SK-N-SH (cell line): ENCODE measurements at regions not wholly inside any gene's neighbourhood (a gene's known extent, or its start where the extent isn't known, plus 50 kb on each side); places are given as distances from the start of the nearest gene placed in this dataset.

Experiments
- CTCF ChIA-PET: fragments of 300-600, 350-600 bp; formaldehyde crosslinking; extraction: SDS; loops from one replicate; lab custom pipeline; 2021; lab: Yijun Ruan, JAX
- POLR2A ChIA-PET: fragments of 350-600 bp; sonication (Branson Sonifier 250); formaldehyde crosslinking; extraction: SDS; loops from one replicate; lab custom pipeline; 2020; ENCODE audit warnings: antibody characterized with exemption, inconsistent platforms; lab: Yijun Ruan, JAX
- DNase-seq: peaks from one replicate; pipeline ENCODE4 v3.0.0; 2012
- H2AFZ ChIP-seq: fragments of 200-600 bp; sonication (generic); 2 replicates; pipeline ENCODE4 v1.8.1; 2016; ENCODE audit warnings: antibody characterized with exemption, mild to moderate bottlenecking, low read depth
- H3F3A ChIP-seq: fragments of 200-600 bp; sonication (generic); replicated peaks from 2 replicates; pipeline ENCODE3; 2016; ENCODE audit warnings: antibody characterized with exemption, mild to moderate bottlenecking; ENCODE audit not compliant: insufficient read depth
- H3K27ac ChIP-seq, 2 experiments: fragments of 200-500 bp in 1 of 2; fragments of 200-600 bp in 1 of 2; sonication (Bioruptor generic) in 1 of 2; sonication (generic), shearing (Covaris generic) in 1 of 2; 2 replicates each; pipeline versions ENCODE4 v1.5.1 to v1.6.1; 2014 to 2016; ENCODE audit warnings: low read depth in 2 of 2, inconsistent platforms in 1 of 2, low read length in 1 of 2, mild to moderate bottlenecking in 1 of 2, mixed read lengths in 1 of 2
- H3K27me3 ChIP-seq: fragments of 200-600 bp; sonication (generic), shearing (Covaris generic); 2 replicates; pipeline ENCODE4 v1.6.1; 2016; ENCODE audit warnings: mixed run types; ENCODE audit not compliant: insufficient read depth
- H3K36me3 ChIP-seq, 2 experiments: fragments of 200-500 bp in 1 of 2; fragments of 200-600 bp in 1 of 2; sonication (Bioruptor generic) in 1 of 2; sonication (generic) in 1 of 2; replicated peaks in 1 of 2; 2 replicates each; pipeline versions ENCODE3 to v1.5.1; 2014 to 2016; ENCODE audit warnings: low read length in 1 of 2, mild to moderate bottlenecking in 1 of 2; ENCODE audit not compliant: insufficient read depth in 2 of 2, control insufficient read depth in 1 of 2
- H3K4me1 ChIP-seq, 2 experiments: fragments of 200-500 bp in 1 of 2; fragments of 200-600 bp in 1 of 2; sonication (Bioruptor generic) in 1 of 2; sonication (generic), shearing (Covaris generic) in 1 of 2; 2 replicates each; pipeline versions ENCODE4 v1.5.1 to v1.6.1; 2014 to 2016; ENCODE audit warnings: low read depth in 1 of 2, low read length in 1 of 2, mixed run types in 1 of 2; ENCODE audit not compliant: insufficient read depth in 2 of 2, control insufficient read depth in 1 of 2
- H3K4me2 ChIP-seq: fragments of 200-600 bp; sonication (generic), shearing (Covaris generic); 2 replicates; pipeline ENCODE4 v1.6.1; 2017; ENCODE audit warnings: mixed run types
- H3K4me3 ChIP-seq, 2 experiments: fragments of 200-500 bp in 1 of 2; fragments of 200-600 bp in 1 of 2; sonication (Bioruptor generic) in 1 of 2; sonication (generic), shearing (Covaris generic) in 1 of 2; 2 replicates each; pipeline versions ENCODE4 v1.5.1 to v1.8.1; 2014 to 2016; ENCODE audit warnings: low read depth in 2 of 2, inconsistent platforms in 1 of 2, low read length in 1 of 2, mild to moderate bottlenecking in 1 of 2, mixed read lengths in 1 of 2, moderate library complexity in 1 of 2
- H3K79me2 ChIP-seq: fragments of 200-600 bp; sonication (generic); 2 replicates; pipeline ENCODE4 v1.8.1; 2017; ENCODE audit warnings: mild to moderate bottlenecking; ENCODE audit not compliant: insufficient read depth
- H3K9ac ChIP-seq: fragments of 200-600 bp; sonication (generic); 2 replicates; pipeline ENCODE4 v1.6.1; 2017; ENCODE audit warnings: mixed run types
- H3K9me2 ChIP-seq: fragments of 200-600 bp; sonication (generic); 2 replicates; pipeline ENCODE4 v1.6.1; 2017; ENCODE audit warnings: mixed run types
- H3K9me3 ChIP-seq: fragments of 200-600 bp; sonication (generic); 2 replicates; pipeline ENCODE4 v1.6.1; 2017; ENCODE audit warnings: mixed run types, mild to moderate bottlenecking, moderate library complexity
- H4K20me1 ChIP-seq: fragments of 200-600 bp; sonication (generic); 2 replicates; pipeline ENCODE4 v1.6.1; 2017; ENCODE audit warnings: mild to moderate bottlenecking, mixed run types; ENCODE audit not compliant: insufficient read depth
- ELF1 ChIP-seq: IDR thresholded peaks from 2 replicates; pipeline ENCODE4 v1.4.0; 2012
- EP300 ChIP-seq, 2 experiments: IDR thresholded peaks; 2 replicates each; pipeline versions ENCODE4 v1.4.0 to v1.6.1; 2012; ENCODE audit warnings: borderline replicate concordance in 1 of 2, low read depth in 1 of 2, low read length in 1 of 2
- FOSL2 ChIP-seq: IDR thresholded peaks from 2 replicates; pipeline ENCODE4 v1.4.0; 2012; ENCODE audit warnings: low read depth, mild to moderate bottlenecking, moderate library complexity, borderline replicate concordance
- FOXJ3 ChIP-seq: sonication (generic); formaldehyde crosslinking; IDR thresholded peaks from 2 replicates; pipeline ENCODE4 v1.5.1; 2020; ENCODE audit warnings: mild to moderate bottlenecking, missing genetic modification reagents
- FOXM1 ChIP-seq: IDR thresholded peaks from 2 replicates; pipeline ENCODE4 v1.4.0; 2012; ENCODE audit warnings: low read depth, mild to moderate bottlenecking
- JUND ChIP-seq: IDR thresholded peaks from 2 replicates; pipeline ENCODE4 v1.4.0; 2012
- NFIC ChIP-seq: IDR thresholded peaks from 2 replicates; pipeline ENCODE4 v1.4.0; 2012; ENCODE audit warnings: borderline replicate concordance
- NRF1 ChIP-seq: IDR thresholded peaks from 2 replicates; pipeline ENCODE4 v1.6.1; 2012; ENCODE audit warnings: low read depth, mild to moderate bottlenecking, low read length
- SMC3 ChIP-seq: IDR thresholded peaks from 2 replicates; pipeline ENCODE4 v1.6.1; 2012; ENCODE audit warnings: low read depth, low read length, improper control_type of control experiment
- TAF1 ChIP-seq: IDR thresholded peaks from 2 replicates; pipeline ENCODE4 v1.6.1; 2012; ENCODE audit warnings: low read depth, mild to moderate bottlenecking, low read length, moderate library complexity, borderline replicate concordance
- TEAD4 ChIP-seq: IDR thresholded peaks from 2 replicates; pipeline ENCODE4 v1.4.0; 2012; ENCODE audit warnings: mild to moderate bottlenecking, borderline replicate concordance; ENCODE audit not compliant: insufficient read depth
- WGBS: methylation state at CpG from one replicate; pipeline ENCODE4 v1.1.6; 2017; ENCODE audit warnings: low lambda C conversion rate; 5-methylcytosine and 5-hydroxymethylcytosine counted together
- TF ChIP-seq, protein P1 (sequence below): fragments of 150-350 bp; IDR thresholded peaks from 2 replicates; pipeline ENCODE4 v1.6.1; 2016; ENCODE audit warnings: mild to moderate bottlenecking, low read depth, low read length
- TF ChIP-seq, protein P2 (sequence below): fragments of 200-600 bp; sonication (generic); IDR thresholded peaks from 2 replicates; pipeline ENCODE4 v1.6.1; 2017; ENCODE audit warnings: antibody characterized with exemption, mild to moderate bottlenecking, moderate library complexity
- TF ChIP-seq, protein P3 (sequence below): fragments of 150-350 bp; IDR thresholded peaks from 2 replicates; pipeline ENCODE4 v1.6.1; 2017; ENCODE audit warnings: antibody characterized with exemption, low read length, low read depth, borderline replicate concordance
- TF ChIP-seq, protein P4 (sequence below): IDR thresholded peaks from 2 replicates; pipeline ENCODE4 v1.4.0; 2012; ENCODE audit warnings: low read depth, borderline replicate concordance
- TF ChIP-seq, protein P5 (sequence below): IDR thresholded peaks from 2 replicates; pipeline ENCODE4 v1.4.0; 2012; ENCODE audit warnings: low read depth, borderline replicate concordance
- TF ChIP-seq, protein P6 (sequence below): IDR thresholded peaks from 2 replicates; pipeline ENCODE4; 2012

DNA sequence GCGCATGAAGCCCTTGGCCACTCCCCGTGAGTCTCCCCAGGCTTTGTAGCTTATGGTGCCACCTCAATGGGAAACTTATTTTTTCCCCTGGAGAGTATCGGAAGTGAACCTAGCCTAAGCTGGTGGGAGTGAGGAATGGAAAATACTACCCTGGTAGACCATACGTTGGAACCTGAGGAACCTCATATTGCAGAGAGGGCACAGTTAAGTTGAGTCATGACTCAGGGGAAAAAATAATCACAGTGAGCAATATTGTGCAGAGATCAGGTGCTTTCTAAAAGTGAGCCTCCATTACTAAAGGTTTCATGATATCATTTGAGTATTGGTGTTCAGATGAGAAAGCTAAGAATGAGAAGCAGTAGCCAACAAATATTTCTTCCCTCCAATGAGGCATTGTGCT lies 360.5 kb upstream of the NT5C1B start:
- 85% methylated on average over 4 of the region's 4 CpGs for WGBS
- Histone ChIP-seq H3K27ac (peak overlapping the region; percentile 11 to 81; a peak in 3 of 4 replicates), H3K9me2 (no peaks in the 10 kb centered on the region), H3K4me2 (peak overlapping the region; percentile 58), H3K27me3 (no peaks in the 10 kb centered on the region), H3K4me3 (no peak overlapping the region), H3K36me3 (no peaks in the 10 kb centered on the region), H3K79me2 (no peaks in the 10 kb centered on the region), H4K20me1 (no peaks in the 10 kb centered on the region), H3K4me1 (peaks cover 0 to 5% of the 10 kb centered on the region in 2 experiments; a peak in 3 of 4 replicates), H3K9me3 (no peaks in the 10 kb centered on the region), H3K9ac (peak overlapping the region; percentile 19; the same call in 1 of the 2 replicates), H2AFZ (peak overlapping the region; percentile 41), H3F3A (peaks cover 4% of the 10 kb centered on the region)
- POLR2A ChIA-PET: no interaction called here
- DNase-seq: no peak
- no peak for TF ChIP-seq JUND
- no peak for TF ChIP-seq FOXM1
- TF ChIP-seq EP300 (IDR thresholded peaks at IDR 0.05; ENCODE audit: borderline replicate concordance in 1 of 2, low read depth in 1 of 2, low read length in 1 of 2): no peak
- TF ChIP-seq TEAD4: no peak
- CTCF ChIA-PET: interaction anchor here (0.6 to 1.0 kb wide), 2 partner anchors 44 to 141 kb away, joined by 3 read pairs; no protein-coding TSS in a partner anchor

DNA sequence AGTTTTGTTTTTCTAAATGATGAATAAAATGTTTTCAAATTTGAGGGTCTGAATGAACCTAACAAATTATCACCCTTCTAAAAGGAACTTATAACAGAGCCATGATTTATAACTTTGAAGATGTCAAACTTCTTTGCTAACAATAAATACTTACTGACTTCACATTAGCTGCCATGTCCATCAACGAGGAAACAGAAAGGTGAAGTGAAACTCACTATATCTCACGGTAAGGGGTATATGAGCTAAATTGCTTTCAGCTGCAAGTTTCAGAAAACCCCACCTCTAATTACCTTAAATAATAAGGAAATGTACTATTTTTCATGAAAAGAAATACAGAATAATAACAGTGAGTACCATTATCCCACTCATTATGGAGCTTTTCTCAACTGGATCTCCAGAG lies 350.8 kb upstream of the NT5C1B start:
- H3K79me2 ChIP-seq: no peaks in the 10 kb centered on the region
- H3K9me3 ChIP-seq: no peaks in the 10 kb centered on the region
- no peak for TF ChIP-seq FOSL2
- TF ChIP-seq NRF1: no peak
- TF ChIP-seq NFIC: no peak
- TF ChIP-seq SMC3: no peak
- TF ChIP-seq, protein P1, sequence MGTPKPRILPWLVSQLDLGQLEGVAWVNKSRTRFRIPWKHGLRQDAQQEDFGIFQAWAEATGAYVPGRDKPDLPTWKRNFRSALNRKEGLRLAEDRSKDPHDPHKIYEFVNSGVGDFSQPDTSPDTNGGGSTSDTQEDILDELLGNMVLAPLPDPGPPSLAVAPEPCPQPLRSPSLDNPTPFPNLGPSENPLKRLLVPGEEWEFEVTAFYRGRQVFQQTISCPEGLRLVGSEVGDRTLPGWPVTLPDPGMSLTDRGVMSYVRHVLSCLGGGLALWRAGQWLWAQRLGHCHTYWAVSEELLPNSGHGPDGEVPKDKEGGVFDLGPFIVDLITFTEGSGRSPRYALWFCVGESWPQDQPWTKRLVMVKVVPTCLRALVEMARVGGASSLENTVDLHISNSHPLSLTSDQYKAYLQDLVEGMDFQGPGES: no peak
- TF ChIP-seq, protein P2, sequence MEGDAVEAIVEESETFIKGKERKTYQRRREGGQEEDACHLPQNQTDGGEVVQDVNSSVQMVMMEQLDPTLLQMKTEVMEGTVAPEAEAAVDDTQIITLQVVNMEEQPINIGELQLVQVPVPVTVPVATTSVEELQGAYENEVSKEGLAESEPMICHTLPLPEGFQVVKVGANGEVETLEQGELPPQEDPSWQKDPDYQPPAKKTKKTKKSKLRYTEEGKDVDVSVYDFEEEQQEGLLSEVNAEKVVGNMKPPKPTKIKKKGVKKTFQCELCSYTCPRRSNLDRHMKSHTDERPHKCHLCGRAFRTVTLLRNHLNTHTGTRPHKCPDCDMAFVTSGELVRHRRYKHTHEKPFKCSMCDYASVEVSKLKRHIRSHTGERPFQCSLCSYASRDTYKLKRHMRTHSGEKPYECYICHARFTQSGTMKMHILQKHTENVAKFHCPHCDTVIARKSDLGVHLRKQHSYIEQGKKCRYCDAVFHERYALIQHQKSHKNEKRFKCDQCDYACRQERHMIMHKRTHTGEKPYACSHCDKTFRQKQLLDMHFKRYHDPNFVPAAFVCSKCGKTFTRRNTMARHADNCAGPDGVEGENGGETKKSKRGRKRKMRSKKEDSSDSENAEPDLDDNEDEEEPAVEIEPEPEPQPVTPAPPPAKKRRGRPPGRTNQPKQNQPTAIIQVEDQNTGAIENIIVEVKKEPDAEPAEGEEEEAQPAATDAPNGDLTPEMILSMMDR: no peak
- TF ChIP-seq, protein P3, sequence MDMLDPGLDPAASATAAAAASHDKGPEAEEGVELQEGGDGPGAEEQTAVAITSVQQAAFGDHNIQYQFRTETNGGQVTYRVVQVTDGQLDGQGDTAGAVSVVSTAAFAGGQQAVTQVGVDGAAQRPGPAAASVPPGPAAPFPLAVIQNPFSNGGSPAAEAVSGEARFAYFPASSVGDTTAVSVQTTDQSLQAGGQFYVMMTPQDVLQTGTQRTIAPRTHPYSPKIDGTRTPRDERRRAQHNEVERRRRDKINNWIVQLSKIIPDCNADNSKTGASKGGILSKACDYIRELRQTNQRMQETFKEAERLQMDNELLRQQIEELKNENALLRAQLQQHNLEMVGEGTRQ: no peak
- no peak for TF ChIP-seq FOXJ3 (CRISPR knock-in tag)
- no peak for TF ChIP-seq TAF1
- TF ChIP-seq, protein P4, sequence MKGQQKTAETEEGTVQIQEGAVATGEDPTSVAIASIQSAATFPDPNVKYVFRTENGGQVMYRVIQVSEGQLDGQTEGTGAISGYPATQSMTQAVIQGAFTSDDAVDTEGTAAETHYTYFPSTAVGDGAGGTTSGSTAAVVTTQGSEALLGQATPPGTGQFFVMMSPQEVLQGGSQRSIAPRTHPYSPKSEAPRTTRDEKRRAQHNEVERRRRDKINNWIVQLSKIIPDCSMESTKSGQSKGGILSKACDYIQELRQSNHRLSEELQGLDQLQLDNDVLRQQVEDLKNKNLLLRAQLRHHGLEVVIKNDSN: no peak
- TF ChIP-seq TEAD4: no peak
- TF ChIP-seq ELF1: no peak
- no peak for TF ChIP-seq FOXM1
- TF ChIP-seq, protein P5, sequence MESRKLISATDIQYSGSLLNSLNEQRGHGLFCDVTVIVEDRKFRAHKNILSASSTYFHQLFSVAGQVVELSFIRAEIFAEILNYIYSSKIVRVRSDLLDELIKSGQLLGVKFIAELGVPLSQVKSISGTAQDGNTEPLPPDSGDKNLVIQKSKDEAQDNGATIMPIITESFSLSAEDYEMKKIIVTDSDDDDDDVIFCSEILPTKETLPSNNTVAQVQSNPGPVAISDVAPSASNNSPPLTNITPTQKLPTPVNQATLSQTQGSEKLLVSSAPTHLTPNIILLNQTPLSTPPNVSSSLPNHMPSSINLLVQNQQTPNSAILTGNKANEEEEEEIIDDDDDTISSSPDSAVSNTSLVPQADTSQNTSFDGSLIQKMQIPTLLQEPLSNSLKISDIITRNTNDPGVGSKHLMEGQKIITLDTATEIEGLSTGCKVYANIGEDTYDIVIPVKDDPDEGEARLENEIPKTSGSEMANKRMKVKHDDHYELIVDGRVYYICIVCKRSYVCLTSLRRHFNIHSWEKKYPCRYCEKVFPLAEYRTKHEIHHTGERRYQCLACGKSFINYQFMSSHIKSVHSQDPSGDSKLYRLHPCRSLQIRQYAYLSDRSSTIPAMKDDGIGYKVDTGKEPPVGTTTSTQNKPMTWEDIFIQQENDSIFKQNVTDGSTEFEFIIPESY: no peak
- TF ChIP-seq, protein P6, sequence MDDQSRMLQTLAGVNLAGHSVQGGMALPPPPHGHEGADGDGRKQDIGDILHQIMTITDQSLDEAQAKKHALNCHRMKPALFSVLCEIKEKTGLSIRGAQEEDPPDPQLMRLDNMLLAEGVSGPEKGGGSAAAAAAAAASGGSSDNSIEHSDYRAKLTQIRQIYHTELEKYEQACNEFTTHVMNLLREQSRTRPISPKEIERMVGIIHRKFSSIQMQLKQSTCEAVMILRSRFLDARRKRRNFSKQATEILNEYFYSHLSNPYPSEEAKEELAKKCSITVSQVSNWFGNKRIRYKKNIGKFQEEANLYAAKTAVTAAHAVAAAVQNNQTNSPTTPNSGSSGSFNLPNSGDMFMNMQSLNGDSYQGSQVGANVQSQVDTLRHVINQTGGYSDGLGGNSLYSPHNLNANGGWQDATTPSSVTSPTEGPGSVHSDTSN: no peak
- H3K4me3 ChIP-seq: no peak overlapping the region
- peaks cover 3% of the 10 kb centered on the region for H3F3A ChIP-seq
- no peaks in the 10 kb centered on the region for H3K9me2 ChIP-seq
- no peak overlapping the region for H3K9ac ChIP-seq
- DNase-seq: no peak
- H3K27ac ChIP-seq: no peak overlapping the region
- CTCF ChIA-PET: interaction anchor here (3.1 to 3.3 kb wide), 2 partner anchors 9 to 419 kb away, joined by 9 read pairs; no protein-coding TSS in a partner anchor
- no peaks in the 10 kb centered on the region for H3K27me3 ChIP-seq
- H4K20me1 ChIP-seq: no peaks in the 10 kb centered on the region
- H2AFZ ChIP-seq: no peak overlapping the region
- 75% methylated on average over 2 of the region's 2 CpGs for WGBS
- H3K4me2 ChIP-seq: no peak overlapping the region
- H3K4me1 ChIP-seq: no peaks in the 10 kb centered on the region
- POLR2A ChIA-PET: no interaction called here
- no peaks in the 10 kb centered on the region for H3K36me3 ChIP-seq
